HFFc6 (cell line): ENCODE measurements at regions not wholly inside any gene's neighbourhood (a gene's known extent, or its start where the extent isn't known, plus 50 kb on each side); places are given as distances from the start of the nearest gene placed in this dataset.

ENCODE experiments used
- DNase-seq: peaks from one replicate; pipeline ENCODE4 v3.0.0-alpha.2; 2018
- H3K27ac Mint-ChIP-seq: 2 replicates; pipeline ENCODE4 v1.8.0; 2020; ENCODE audit warnings: mild to moderate bottlenecking, mixed read lengths
- H3K27me3 Mint-ChIP-seq: 2 replicates; pipeline ENCODE4 v1.8.0; 2021; ENCODE audit warnings: mild to moderate bottlenecking, moderate library complexity, mixed read lengths; ENCODE audit not compliant: insufficient read depth
- H3K36me3 Mint-ChIP-seq: 2 replicates; pipeline ENCODE4 v1.8.0; 2021; ENCODE audit warnings: low read depth, mixed read lengths
- H3K4me1 Mint-ChIP-seq: 2 replicates; pipeline ENCODE4 v1.8.0; 2020; ENCODE audit warnings: low read depth, mixed read lengths
- H3K4me3 Mint-ChIP-seq: 2 replicates; pipeline ENCODE4 v1.8.0; 2020; ENCODE audit warnings: mild to moderate bottlenecking, moderate library complexity, mixed read lengths
- H3K9me3 Mint-ChIP-seq: 2 replicates; pipeline ENCODE4 v1.8.0; 2020; ENCODE audit warnings: mild to moderate bottlenecking, mixed read lengths
- TF ChIP-seq, protein P1 (sequence below): fragments of 200-600 bp; sonication (generic); IDR thresholded peaks from 2 replicates; pipeline ENCODE4 v1.5.0; 2021; ENCODE audit warnings: antibody characterized with exemption, mild to moderate bottlenecking

DNA sequence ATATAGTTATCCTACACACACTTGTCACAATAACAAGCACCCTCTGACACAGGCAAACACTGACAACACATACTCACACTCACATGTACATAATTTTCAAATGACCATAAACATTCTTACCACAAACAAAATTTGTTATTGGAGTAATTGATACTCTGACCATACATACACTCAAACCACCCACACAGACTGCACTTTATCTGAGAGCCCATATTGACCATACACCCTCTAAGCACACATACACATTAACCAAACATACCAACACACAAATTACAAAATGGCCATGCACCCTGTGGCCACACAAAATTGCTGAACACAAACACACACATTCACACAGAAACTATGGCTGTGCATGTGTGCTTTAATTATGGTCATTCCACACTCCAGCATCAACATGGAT is 79.1 kb upstream of the FAM120A start:
- H3K9me3 Mint-ChIP-seq: no peaks in the 10 kb centered on the region
- no peak overlapping the region for H3K4me3 Mint-ChIP-seq
- DNase-seq: no peak
- H3K4me1 Mint-ChIP-seq: no peaks in the 10 kb centered on the region
- no peak overlapping the region for H3K27ac Mint-ChIP-seq
- no peaks in the 10 kb centered on the region for H3K36me3 Mint-ChIP-seq
- peaks cover 8% of the 10 kb centered on the region for H3K27me3 Mint-ChIP-seq
- TF ChIP-seq, protein P1, sequence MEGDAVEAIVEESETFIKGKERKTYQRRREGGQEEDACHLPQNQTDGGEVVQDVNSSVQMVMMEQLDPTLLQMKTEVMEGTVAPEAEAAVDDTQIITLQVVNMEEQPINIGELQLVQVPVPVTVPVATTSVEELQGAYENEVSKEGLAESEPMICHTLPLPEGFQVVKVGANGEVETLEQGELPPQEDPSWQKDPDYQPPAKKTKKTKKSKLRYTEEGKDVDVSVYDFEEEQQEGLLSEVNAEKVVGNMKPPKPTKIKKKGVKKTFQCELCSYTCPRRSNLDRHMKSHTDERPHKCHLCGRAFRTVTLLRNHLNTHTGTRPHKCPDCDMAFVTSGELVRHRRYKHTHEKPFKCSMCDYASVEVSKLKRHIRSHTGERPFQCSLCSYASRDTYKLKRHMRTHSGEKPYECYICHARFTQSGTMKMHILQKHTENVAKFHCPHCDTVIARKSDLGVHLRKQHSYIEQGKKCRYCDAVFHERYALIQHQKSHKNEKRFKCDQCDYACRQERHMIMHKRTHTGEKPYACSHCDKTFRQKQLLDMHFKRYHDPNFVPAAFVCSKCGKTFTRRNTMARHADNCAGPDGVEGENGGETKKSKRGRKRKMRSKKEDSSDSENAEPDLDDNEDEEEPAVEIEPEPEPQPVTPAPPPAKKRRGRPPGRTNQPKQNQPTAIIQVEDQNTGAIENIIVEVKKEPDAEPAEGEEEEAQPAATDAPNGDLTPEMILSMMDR: no peak

DNA sequence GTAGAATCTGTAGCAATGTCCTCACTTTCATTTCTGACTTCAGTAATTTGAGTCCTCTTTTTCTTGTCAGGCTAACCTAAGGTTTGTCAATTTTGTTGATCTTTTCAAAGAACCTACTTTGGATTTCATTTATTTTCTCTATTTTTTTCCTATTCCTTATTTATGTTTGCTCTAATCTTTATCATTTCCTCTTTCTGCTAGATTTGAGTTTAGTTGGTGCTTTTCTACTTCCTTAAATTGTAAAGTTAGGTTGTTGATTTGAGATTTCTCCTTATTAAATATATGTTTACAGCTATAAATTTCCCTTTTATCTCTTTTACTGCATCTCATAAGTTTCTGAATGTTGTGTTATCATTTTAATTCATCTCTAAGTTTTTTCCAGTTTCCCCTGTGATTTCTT is 75.1 kb upstream of the FAM120A start:
- no peak for DNase-seq
- TF ChIP-seq, protein P1: no peak
- no peak overlapping the region for H3K27ac Mint-ChIP-seq
- H3K9me3 Mint-ChIP-seq: no peaks in the 10 kb centered on the region
- H3K36me3 Mint-ChIP-seq: no peaks in the 10 kb centered on the region
- peaks cover 7% of the 10 kb centered on the region for H3K27me3 Mint-ChIP-seq
- H3K4me3 Mint-ChIP-seq: no peak overlapping the region
- no peaks in the 10 kb centered on the region for H3K4me1 Mint-ChIP-seq

DNA sequence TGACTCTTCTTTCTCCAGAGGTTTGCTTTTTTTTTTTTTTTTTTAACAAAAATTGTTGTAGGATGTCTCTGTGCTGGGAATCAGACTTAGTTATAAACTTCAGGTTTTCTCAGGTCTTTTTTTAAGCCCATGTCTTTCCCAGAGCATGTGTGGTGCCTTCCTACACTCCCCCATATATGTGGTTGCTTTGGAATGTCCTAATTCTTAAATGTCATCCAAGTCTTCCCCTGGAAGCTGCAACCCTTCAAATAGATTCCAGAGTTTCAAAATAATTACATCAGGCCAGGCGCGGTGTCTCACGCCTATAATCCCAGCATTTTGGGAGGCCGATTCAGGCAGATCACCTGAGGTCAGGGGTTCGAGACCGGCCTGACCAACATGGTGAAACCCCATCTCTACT is 73.2 kb upstream of the FAM120A start:
- Mint-ChIP-seq H3K36me3 (no peaks in the 10 kb centered on the region), H3K27me3 (peaks cover 8% of the 10 kb centered on the region), H3K4me3 (no peak overlapping the region), H3K9me3 (no peaks in the 10 kb centered on the region), H3K27ac (no peak overlapping the region), H3K4me1 (no peaks in the 10 kb centered on the region)
- TF ChIP-seq, protein P1: no peak
- DNase-seq: no peak

DNA sequence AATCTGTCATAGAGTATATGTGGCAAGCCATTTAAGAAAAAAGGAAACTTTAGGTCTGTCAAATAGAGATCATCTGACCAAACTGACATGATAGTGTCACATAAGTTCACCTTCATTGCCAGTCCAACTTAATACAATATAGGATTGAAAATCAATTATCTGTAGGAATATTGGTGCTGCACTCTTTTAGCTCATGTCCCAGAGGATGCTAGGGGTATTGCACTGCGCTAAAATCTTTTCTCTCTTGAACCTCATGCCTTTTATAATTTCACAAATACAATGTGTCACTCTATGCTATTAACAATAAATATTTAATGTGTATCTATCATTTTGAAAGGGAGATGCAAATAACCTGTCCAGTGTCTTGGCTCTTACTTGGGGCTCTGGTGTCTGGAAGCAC is 72.4 kb upstream of the FAM120A start:
- DNase-seq: no peak
- Mint-ChIP-seq H3K9me3 (no peaks in the 10 kb centered on the region), H3K4me3 (no peak overlapping the region), H3K27ac (no peak overlapping the region), H3K4me1 (no peaks in the 10 kb centered on the region), H3K27me3 (peaks cover 8% of the 10 kb centered on the region), H3K36me3 (no peaks in the 10 kb centered on the region)
- TF ChIP-seq, protein P1: peak; percentile 60

DNA sequence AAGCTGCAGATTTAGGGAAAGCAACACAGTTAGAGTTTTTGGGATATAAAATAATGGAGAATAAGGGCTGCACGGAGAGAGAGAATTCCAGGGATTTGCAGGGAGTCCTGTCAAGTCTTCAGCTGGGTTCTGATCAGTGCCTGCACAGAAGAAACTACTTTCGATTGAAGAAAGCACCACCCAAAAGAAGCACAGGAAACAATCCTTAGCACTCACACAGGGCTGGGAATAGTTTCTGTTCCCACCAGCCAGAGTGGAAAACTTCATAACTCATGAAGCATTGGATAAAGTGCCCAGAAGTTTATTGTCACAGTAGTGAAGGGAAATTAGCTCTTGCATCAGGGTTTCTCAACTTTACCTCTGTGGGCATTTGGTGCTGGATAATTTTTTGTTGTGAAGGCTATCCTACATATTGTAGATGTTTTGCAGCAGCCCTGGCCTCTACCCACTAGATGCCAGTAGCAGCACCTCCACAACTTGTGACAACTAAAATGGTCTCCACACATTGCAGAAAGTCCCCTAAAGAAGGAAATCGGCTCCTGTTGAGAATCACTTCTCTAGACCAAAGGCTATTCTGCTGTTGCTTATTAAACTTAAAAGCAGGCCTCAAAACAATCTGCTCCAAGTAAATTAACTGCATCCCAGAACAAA is 71.0 kb upstream of the FAM120A start:
- DNase-seq: no peak
- Mint-ChIP-seq H3K4me1 (no peaks in the 10 kb centered on the region), H3K27ac (no peak overlapping the region), H3K36me3 (no peaks in the 10 kb centered on the region), H3K27me3 (peaks cover 8% of the 10 kb centered on the region), H3K9me3 (no peaks in the 10 kb centered on the region), H3K4me3 (no peak overlapping the region)
- TF ChIP-seq, protein P1: no peak

DNA sequence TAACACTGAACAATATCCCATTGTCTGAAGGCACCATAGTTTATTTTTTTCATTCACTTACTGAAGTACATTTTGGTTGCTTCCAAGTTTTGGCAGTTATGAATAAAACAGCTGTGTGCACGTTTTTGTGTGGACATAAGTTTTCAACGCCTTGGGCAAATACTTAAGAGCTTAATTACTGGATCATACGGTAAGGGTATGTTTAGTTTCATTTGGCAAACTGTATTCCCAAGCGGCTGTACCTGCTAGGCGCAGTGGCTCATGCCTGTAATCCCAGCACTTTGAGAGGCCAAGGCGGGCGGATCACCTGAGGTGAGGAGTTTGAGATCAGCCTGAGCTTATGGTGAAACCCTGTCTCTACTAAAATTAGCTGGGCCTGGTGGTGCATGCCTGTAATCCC is 63.7 kb upstream of the FAM120A start:
- Mint-ChIP-seq H3K4me1 (no peaks in the 10 kb centered on the region), H3K27me3 (peaks cover 9% of the 10 kb centered on the region)

More for the DNA sequence above, 63.7 kb upstream of the FAM120A start:
- H3K27ac Mint-ChIP-seq: no peak overlapping the region
- DNase-seq: no peak
- TF ChIP-seq, protein P1: no peak
- H3K4me3 Mint-ChIP-seq: no peak overlapping the region
- no peaks in the 10 kb centered on the region for H3K36me3 Mint-ChIP-seq
- H3K9me3 Mint-ChIP-seq: no peaks in the 10 kb centered on the region
